Mucosa of descending colon (tissue), 3 donors: ENCODE measurements at regions not wholly inside any gene's neighbourhood (a gene's known extent, or its start where the extent isn't known, plus 50 kb on each side); places are given as distances from the start of the nearest gene placed in this dataset.

Experiments used
- ATAC-seq: fragments of 200-7000 bp; cut with Tn5 transposase; one replicate; pipeline ENCODE4 v1.9.1; 2020; ENCODE audit warnings: mild to moderate bottlenecking, moderate library complexity
- DNase-seq, 3 donors: peaks; one replicate each; pipeline ENCODE4 v3.0.0-alpha.2; 2020
- H3K36me3 ChIP-seq: fragments of 200-600 bp; one replicate; pipeline ENCODE4 v1.8.0; 2021; ENCODE audit warnings: low read depth, mild to moderate bottlenecking
- H3K4me1 ChIP-seq: fragments of 200-600 bp; one replicate; pipeline ENCODE4 v1.8.0; 2021; ENCODE audit warnings: low read depth, mild to moderate bottlenecking
- H3K4me3 ChIP-seq: fragments of 200-600 bp; one replicate; pipeline ENCODE4 v1.8.0; 2021; ENCODE audit warnings: mild to moderate bottlenecking
- H3K9me3 ChIP-seq: fragments of 200-600 bp; one replicate; pipeline ENCODE4 v1.8.0; 2021; ENCODE audit warnings: mild to moderate bottlenecking
- CTCF ChIP-seq: fragments of 200-600 bp; IDR thresholded peaks from one replicate; pipeline ENCODE4 v1.8.0; 2022; ENCODE audit warnings: antibody characterized with exemption, mild to moderate bottlenecking
- intact Hi-C, 2 donors: fragments of 100-400 bp; cut with DNase I in 1 of 2; cut with micrococcal nuclease in 1 of 2; formaldehyde crosslinking; loops; one replicate each; pipeline versions ENCODE4 v1.11.0 to v1.11.1; 2022; cut with DNase I, micrococcal nuclease
- donor health status: DM: no; HTN: no; CAD: no; lungs with moderate emphysema.
- donor health status: DM: no; HTN: no; CAD: no.
- donor health status: DM: no; HTN: yes; CAD: no.

GRCh38 chr4:11597506-11597905 lies 168.8 kb upstream of the HS3ST1 start:
- ATAC-seq = no peak
- TF ChIP-seq CTCF = no peak
- intact Hi-C loops = no loop called here
- no peak overlapping the region for H3K4me3 ChIP-seq
- H3K4me1 ChIP-seq = no peaks in the 10 kb centered on the region
- no peaks in the 10 kb centered on the region for H3K36me3 ChIP-seq
- no peaks in the 10 kb centered on the region for H3K9me3 ChIP-seq
- DNase-seq = no peak

GRCh38 chr4:11596989-11597388 lies 168.3 kb upstream of the HS3ST1 start:
- Histone ChIP-seq H3K9me3 (no peaks in the 10 kb centered on the region), H3K4me3 (no peak overlapping the region), H3K36me3 (no peaks in the 10 kb centered on the region), H3K4me1 (no peaks in the 10 kb centered on the region)
- ATAC-seq (no peak), DNase-seq (no peak)
- intact Hi-C loops = no loop called here
- TF ChIP-seq CTCF = no peak

GRCh38 chr4:11593576-11594116 lies 165.0 kb upstream of the HS3ST1 start:
- no peaks in the 10 kb centered on the region for H3K4me1 ChIP-seq
- TF ChIP-seq CTCF = no peak
- no peaks in the 10 kb centered on the region for H3K9me3 ChIP-seq
- intact Hi-C loops = no loop called here
- DNase-seq (no peak), ATAC-seq (no peak)
- H3K4me3 ChIP-seq = no peak overlapping the region
- H3K36me3 ChIP-seq = no peaks in the 10 kb centered on the region

GRCh38 chr4:11592276-11592675 lies 163.6 kb upstream of the HS3ST1 start:
- Histone ChIP-seq H3K36me3 (no peaks in the 10 kb centered on the region), H3K9me3 (no peaks in the 10 kb centered on the region), H3K4me1 (no peaks in the 10 kb centered on the region), H3K4me3 (no peak overlapping the region)
- intact Hi-C loops = no loop called here
- ATAC-seq (no peak), DNase-seq (no peak)
- TF ChIP-seq CTCF = no peak

- no peak for TF ChIP-seq CTCF
- no peaks in the 10 kb centered on the region for H3K9me3 ChIP-seq
- H3K4me3 ChIP-seq = no peak overlapping the region
- no peak for DNase-seq
- peaks cover 4% of the 10 kb centered on the region for H3K4me1 ChIP-seq
- ATAC-seq = no peak
- intact Hi-C loops = no loop called here
- H3K36me3 ChIP-seq = no peaks in the 10 kb centered on the region
These were observed 161.4 kb upstream of the HS3ST1 start for GRCh38 chr4:11590132-11590531.

GRCh38 chr4:11589676-11590075 lies 161.0 kb upstream of the HS3ST1 start:
- DNase-seq = no peak
- Histone ChIP-seq H3K36me3 (no peaks in the 10 kb centered on the region), H3K9me3 (no peaks in the 10 kb centered on the region), H3K4me1 (peaks cover 6% of the 10 kb centered on the region), H3K4me3 (no peak overlapping the region)
- intact Hi-C loops = no loop called here
- no peak for TF ChIP-seq CTCF
- ATAC-seq = no peak
